ENCODE measurements at regions not wholly inside any gene's neighbourhood (a gene's known extent, or its start where the extent isn't known, plus 50 kb on each side); places are given as distances from the start of the nearest gene placed in this dataset.

DNA sequence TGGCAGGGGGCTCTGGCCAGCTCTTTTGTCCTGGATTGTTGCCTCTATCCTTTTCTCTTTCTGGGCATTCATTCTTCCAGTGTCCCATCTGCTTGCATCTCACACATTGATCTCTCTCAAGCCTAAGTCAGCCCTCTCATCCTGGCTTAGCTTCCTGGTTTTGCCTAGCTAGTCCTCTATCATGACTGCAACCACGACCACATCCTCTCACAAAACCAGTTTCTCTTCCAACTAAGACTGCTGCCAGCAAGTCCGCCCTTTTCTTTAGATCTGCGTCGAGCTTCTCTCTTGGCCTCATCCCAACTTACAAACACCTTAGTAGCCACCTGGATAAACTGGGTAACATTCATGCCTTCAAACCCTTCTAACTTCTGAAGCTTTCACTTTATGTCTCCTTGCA is 212.2 kb upstream of the HTR2A start:
- TF ChIP-seq, protein P1, sequence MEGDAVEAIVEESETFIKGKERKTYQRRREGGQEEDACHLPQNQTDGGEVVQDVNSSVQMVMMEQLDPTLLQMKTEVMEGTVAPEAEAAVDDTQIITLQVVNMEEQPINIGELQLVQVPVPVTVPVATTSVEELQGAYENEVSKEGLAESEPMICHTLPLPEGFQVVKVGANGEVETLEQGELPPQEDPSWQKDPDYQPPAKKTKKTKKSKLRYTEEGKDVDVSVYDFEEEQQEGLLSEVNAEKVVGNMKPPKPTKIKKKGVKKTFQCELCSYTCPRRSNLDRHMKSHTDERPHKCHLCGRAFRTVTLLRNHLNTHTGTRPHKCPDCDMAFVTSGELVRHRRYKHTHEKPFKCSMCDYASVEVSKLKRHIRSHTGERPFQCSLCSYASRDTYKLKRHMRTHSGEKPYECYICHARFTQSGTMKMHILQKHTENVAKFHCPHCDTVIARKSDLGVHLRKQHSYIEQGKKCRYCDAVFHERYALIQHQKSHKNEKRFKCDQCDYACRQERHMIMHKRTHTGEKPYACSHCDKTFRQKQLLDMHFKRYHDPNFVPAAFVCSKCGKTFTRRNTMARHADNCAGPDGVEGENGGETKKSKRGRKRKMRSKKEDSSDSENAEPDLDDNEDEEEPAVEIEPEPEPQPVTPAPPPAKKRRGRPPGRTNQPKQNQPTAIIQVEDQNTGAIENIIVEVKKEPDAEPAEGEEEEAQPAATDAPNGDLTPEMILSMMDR (IDR thresholded peaks at IDR 0.05; ENCODE audit: low read depth, low read length): no peak
- TF ChIP-seq, protein P2, sequence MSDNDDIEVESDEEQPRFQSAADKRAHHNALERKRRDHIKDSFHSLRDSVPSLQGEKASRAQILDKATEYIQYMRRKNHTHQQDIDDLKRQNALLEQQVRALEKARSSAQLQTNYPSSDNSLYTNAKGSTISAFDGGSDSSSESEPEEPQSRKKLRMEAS (IDR thresholded peaks at IDR 0.05; ENCODE audit: low read depth, low read length): no peak
- no peak for TF ChIP-seq POLR2A (IDR thresholded peaks at IDR 0.05; ENCODE audit: extremely low read depth, insufficient read length)
- TF ChIP-seq MYC (IDR thresholded peaks at IDR 0.05; ENCODE audit: low read depth, low read length): no peak

Data from NB4 (cell line).